Aorta (tissue), 5 donors: ENCODE measurements at regions not wholly inside any gene's neighbourhood (a gene's known extent, or its start where the extent isn't known, plus 50 kb on each side); places are given as distances from the start of the nearest gene placed in this dataset.

Source experiments
- ATAC-seq: fragments of 200-7000 bp; cut with Tn5 transposase; one replicate; pipeline ENCODE4 v1.9.1; 2022; ENCODE audit warnings: moderate library complexity; ENCODE audit not compliant: low FRiP score
- DNase-seq, 2 donors: peaks; one replicate each; pipeline ENCODE4 v3.0.0-alpha.2; 2020
- H3K27ac ChIP-seq, 2 donors: one replicate each; pipeline ENCODE4 v1.5.1; 2013; ENCODE audit warnings: low read length in 2 of 2, mild to moderate bottlenecking in 2 of 2, moderate library complexity in 2 of 2, control low read depth in 1 of 2, inconsistent platforms in 1 of 2, low read depth in 1 of 2
- H3K27me3 ChIP-seq, 2 donors: one replicate each; pipeline ENCODE4 v1.6.1; 2013; ENCODE audit warnings: control low read depth in 1 of 2, low read length in 1 of 2, mild to moderate bottlenecking in 1 of 2, moderate library complexity in 1 of 2; ENCODE audit not compliant: insufficient read depth in 2 of 2, control insufficient read depth in 1 of 2
- H3K36me3 ChIP-seq, 2 donors: one replicate each; pipeline ENCODE4 v1.6.1; 2013; ENCODE audit warnings: control low read depth in 1 of 2, low read length in 1 of 2, mild to moderate bottlenecking in 1 of 2; ENCODE audit not compliant: insufficient read depth in 2 of 2, control insufficient read depth in 1 of 2
- H3K4me1 ChIP-seq, 2 donors: one replicate each; pipeline ENCODE4 v1.6.1; 2013; ENCODE audit warnings: low read length in 2 of 2, control low read depth in 1 of 2, mild to moderate bottlenecking in 1 of 2, moderate library complexity in 1 of 2; ENCODE audit not compliant: insufficient read depth in 2 of 2, control insufficient read depth in 1 of 2
- H3K4me3 ChIP-seq, 2 donors: one replicate each; pipeline ENCODE4 v1.5.1; 2013; ENCODE audit warnings: low read length in 2 of 2, control low read depth in 1 of 2, mild to moderate bottlenecking in 1 of 2
- H3K9me3 ChIP-seq: one replicate; pipeline ENCODE4 v1.6.1; 2013; ENCODE audit warnings: mild to moderate bottlenecking, low read length; ENCODE audit not compliant: control insufficient read depth
- WGBS, 2 donors: extraction: QIAGEN DNeasy Blood & Tissue Kit; methylation state at CpG; one replicate each; pipeline ENCODE4 v1.1.7; 2013; 5-methylcytosine and 5-hydroxymethylcytosine counted together
- intact Hi-C, 2 donors: fragments of 100-400 bp; cut with DNase I; formaldehyde crosslinking; loops; one replicate each; pipeline versions ENCODE4 v1.14.2 to v1.15.0; 2022
- donor health status: healthy with polysubstance abuse.
- donor health status: Bipolar disorder and iron deficiency.
- donor health status: DM: no; HTN: no; CAD: no.
- donor health status: DM: no; HTN: no; CAD: no.
- donor health status: DM: yes; HTN: yes; CAD: no.

GRCh38 chr3:194536871-194537637 is 50.3 kb upstream of the ATP13A3 start:
- intact Hi-C loops = loop anchor here in 1 of 2 donors (5.0 kb wide), 1 partner anchor 35 kb away; no protein-coding TSS in a partner anchor
- H3K4me3 ChIP-seq = no peak overlapping the region
- DNase-seq (peak; percentile 66 to 78), ATAC-seq (peak; percentile 53)
- no peaks in the 10 kb centered on the region for H3K36me3 ChIP-seq
- 23 to 25% methylated on average over 2 of the region's 2 CpGs for WGBS, 2 donors
- H3K4me1 ChIP-seq = peaks cover 0 to 3% of the 10 kb centered on the region in 2 donors
- peak overlapping the region; percentile 31 to 73 for H3K27ac ChIP-seq
- no peaks in the 10 kb centered on the region for H3K27me3 ChIP-seq
- no peaks in the 10 kb centered on the region for H3K9me3 ChIP-seq
